ENCODE measurements at regions not wholly inside any gene's neighbourhood (a gene's known extent, or its start where the extent isn't known, plus 50 kb on each side); places are given as distances from the start of the nearest gene placed in this dataset.

DNA sequence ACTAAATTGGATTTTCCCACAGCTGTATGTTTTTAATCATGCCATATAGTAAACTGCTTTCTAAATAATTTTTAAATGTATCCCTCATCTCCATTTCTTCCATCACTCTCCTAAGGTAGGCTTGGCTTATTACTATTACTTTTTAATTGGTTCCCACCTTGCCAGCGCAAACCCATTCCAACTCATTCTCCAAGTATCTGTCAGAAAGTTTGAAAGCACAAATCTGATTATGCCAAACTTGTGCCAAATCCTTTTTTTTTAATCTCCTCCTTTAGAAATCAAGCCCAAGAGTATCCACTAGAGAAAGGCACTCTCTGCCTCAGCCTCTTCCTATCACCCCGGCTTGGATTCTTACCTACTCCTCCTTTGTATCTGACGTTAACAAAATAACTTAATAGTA lies 784.5 kb downstream of the TBL1XR1 start:
- CTCF ChIA-PET, result no interaction called here
- H3K27ac Mint-ChIP-seq, result no peak overlapping the region
- ATAC-seq (no peak), DNase-seq (ENCODE audit: low spot score) (no peak)
- TF ChIP-seq, protein P1, sequence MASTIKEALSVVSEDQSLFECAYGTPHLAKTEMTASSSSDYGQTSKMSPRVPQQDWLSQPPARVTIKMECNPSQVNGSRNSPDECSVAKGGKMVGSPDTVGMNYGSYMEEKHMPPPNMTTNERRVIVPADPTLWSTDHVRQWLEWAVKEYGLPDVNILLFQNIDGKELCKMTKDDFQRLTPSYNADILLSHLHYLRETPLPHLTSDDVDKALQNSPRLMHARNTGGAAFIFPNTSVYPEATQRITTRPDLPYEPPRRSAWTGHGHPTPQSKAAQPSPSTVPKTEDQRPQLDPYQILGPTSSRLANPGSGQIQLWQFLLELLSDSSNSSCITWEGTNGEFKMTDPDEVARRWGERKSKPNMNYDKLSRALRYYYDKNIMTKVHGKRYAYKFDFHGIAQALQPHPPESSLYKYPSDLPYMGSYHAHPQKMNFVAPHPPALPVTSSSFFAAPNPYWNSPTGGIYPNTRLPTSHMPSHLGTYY (CRISPR knock-in tag; IDR thresholded peaks at IDR 0.05), result no peak
- TF ChIP-seq, protein P2, sequence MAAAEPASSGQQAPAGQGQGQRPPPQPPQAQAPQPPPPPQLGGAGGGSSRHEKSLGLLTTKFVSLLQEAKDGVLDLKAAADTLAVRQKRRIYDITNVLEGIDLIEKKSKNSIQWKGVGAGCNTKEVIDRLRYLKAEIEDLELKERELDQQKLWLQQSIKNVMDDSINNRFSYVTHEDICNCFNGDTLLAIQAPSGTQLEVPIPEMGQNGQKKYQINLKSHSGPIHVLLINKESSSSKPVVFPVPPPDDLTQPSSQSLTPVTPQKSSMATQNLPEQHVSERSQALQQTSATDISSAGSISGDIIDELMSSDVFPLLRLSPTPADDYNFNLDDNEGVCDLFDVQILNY (CRISPR knock-in tag; IDR thresholded peaks at IDR 0.05), result no peak
- TF ChIP-seq ESRRA (CRISPR knock-in tag; IDR thresholded peaks at IDR 0.05; ENCODE audit: borderline replicate concordance), result no peak
- TF ChIP-seq, protein P3, sequence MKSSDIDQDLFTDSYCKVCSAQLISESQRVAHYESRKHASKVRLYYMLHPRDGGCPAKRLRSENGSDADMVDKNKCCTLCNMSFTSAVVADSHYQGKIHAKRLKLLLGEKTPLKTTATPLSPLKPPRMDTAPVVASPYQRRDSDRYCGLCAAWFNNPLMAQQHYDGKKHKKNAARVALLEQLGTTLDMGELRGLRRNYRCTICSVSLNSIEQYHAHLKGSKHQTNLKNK (CRISPR knock-in tag; IDR thresholded peaks at IDR 0.05), result no peak
- TF ChIP-seq KAT7 (CRISPR knock-in tag; IDR thresholded peaks at IDR 0.05; ENCODE audit: borderline replicate concordance), result no peak
- no peak for TF ChIP-seq RELA (CRISPR knock-in tag; IDR thresholded peaks at IDR 0.05; ENCODE audit: borderline replicate concordance)
- TF ChIP-seq ZNF232 (CRISPR knock-in tag; IDR thresholded peaks at IDR 0.05), result no peak
- TF ChIP-seq, protein P4, sequence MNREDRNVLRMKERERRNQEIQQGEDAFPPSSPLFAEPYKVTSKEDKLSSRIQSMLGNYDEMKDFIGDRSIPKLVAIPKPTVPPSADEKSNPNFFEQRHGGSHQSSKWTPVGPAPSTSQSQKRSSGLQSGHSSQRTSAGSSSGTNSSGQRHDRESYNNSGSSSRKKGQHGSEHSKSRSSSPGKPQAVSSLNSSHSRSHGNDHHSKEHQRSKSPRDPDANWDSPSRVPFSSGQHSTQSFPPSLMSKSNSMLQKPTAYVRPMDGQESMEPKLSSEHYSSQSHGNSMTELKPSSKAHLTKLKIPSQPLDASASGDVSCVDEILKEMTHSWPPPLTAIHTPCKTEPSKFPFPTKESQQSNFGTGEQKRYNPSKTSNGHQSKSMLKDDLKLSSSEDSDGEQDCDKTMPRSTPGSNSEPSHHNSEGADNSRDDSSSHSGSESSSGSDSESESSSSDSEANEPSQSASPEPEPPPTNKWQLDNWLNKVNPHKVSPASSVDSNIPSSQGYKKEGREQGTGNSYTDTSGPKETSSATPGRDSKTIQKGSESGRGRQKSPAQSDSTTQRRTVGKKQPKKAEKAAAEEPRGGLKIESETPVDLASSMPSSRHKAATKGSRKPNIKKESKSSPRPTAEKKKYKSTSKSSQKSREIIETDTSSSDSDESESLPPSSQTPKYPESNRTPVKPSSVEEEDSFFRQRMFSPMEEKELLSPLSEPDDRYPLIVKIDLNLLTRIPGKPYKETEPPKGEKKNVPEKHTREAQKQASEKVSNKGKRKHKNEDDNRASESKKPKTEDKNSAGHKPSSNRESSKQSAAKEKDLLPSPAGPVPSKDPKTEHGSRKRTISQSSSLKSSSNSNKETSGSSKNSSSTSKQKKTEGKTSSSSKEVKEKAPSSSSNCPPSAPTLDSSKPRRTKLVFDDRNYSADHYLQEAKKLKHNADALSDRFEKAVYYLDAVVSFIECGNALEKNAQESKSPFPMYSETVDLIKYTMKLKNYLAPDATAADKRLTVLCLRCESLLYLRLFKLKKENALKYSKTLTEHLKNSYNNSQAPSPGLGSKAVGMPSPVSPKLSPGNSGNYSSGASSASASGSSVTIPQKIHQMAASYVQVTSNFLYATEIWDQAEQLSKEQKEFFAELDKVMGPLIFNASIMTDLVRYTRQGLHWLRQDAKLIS (CRISPR knock-in tag; IDR thresholded peaks at IDR 0.05; ENCODE audit: borderline replicate concordance), result no peak
- TF ChIP-seq, protein P5, sequence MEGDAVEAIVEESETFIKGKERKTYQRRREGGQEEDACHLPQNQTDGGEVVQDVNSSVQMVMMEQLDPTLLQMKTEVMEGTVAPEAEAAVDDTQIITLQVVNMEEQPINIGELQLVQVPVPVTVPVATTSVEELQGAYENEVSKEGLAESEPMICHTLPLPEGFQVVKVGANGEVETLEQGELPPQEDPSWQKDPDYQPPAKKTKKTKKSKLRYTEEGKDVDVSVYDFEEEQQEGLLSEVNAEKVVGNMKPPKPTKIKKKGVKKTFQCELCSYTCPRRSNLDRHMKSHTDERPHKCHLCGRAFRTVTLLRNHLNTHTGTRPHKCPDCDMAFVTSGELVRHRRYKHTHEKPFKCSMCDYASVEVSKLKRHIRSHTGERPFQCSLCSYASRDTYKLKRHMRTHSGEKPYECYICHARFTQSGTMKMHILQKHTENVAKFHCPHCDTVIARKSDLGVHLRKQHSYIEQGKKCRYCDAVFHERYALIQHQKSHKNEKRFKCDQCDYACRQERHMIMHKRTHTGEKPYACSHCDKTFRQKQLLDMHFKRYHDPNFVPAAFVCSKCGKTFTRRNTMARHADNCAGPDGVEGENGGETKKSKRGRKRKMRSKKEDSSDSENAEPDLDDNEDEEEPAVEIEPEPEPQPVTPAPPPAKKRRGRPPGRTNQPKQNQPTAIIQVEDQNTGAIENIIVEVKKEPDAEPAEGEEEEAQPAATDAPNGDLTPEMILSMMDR (IDR thresholded peaks at IDR 0.05), result no peak
- TF ChIP-seq, protein P6, sequence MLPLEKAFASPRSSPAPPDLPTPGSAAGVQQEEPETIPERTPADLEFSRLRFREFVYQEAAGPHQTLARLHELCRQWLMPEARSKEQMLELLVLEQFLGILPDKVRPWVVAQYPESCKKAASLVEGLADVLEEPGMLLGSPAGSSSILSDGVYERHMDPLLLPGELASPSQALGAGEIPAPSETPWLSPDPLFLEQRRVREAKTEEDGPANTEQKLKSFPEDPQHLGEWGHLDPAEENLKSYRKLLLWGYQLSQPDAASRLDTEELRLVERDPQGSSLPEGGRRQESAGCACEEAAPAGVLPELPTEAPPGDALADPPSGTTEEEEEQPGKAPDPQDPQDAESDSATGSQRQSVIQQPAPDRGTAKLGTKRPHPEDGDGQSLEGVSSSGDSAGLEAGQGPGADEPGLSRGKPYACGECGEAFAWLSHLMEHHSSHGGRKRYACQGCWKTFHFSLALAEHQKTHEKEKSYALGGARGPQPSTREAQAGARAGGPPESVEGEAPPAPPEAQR (CRISPR knock-in tag; IDR thresholded peaks at IDR 0.05), result no peak
- no peak for TF ChIP-seq RORB (CRISPR knock-in tag; IDR thresholded peaks at IDR 0.05)
- TF ChIP-seq, protein P7, sequence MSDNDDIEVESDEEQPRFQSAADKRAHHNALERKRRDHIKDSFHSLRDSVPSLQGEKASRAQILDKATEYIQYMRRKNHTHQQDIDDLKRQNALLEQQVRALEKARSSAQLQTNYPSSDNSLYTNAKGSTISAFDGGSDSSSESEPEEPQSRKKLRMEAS (CRISPR knock-in tag; IDR thresholded peaks at IDR 0.05), result no peak
- TF ChIP-seq ZBTB21 (CRISPR knock-in tag; IDR thresholded peaks at IDR 0.05; ENCODE audit: borderline replicate concordance), result no peak
- no peaks in the 10 kb centered on the region for H3K36me3 Mint-ChIP-seq
- no peak overlapping the region for H3K4me3 Mint-ChIP-seq
- H3K27me3 Mint-ChIP-seq (ENCODE audit: low read depth), result no peaks in the 10 kb centered on the region
- POLR2A ChIA-PET, result no interaction called here
- no peaks in the 10 kb centered on the region for H3K9me3 Mint-ChIP-seq
- H3K4me1 Mint-ChIP-seq, result peaks cover 37% of the 10 kb centered on the region

DNA sequence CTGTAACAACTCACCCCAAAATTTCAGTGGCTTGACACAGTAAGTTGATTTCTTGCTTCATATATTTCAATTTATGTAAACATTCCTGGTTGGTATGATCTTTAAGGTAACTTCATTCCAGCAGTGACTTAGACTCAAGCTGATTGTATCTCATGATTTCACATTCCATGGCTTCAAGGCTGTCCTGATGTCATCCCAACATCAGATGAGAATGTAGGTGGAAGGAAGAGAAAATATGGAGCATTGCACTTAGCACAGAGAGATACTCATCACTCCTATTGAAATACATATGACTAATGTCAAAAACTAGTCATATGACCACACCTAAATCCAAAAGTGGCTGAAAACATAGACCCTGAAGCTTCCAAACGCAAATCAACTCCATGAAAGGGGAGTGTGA lies 793.8 kb downstream of the TBL1XR1 start:
- Mint-ChIP-seq H3K36me3 (no peaks in the 10 kb centered on the region; the same call in 1 of the 2 replicates), H3K27me3 (ENCODE audit: low read depth) (no peaks in the 10 kb centered on the region), H3K27ac (no peak overlapping the region), H3K9me3 (peaks cover 10% of the 10 kb centered on the region; the same call in 1 of the 2 replicates), H3K4me3 (no peak overlapping the region), H3K4me1 (no peaks in the 10 kb centered on the region)
- ChIA-PET CTCF (no interaction called here), POLR2A (no interaction called here)
- DNase-seq (ENCODE audit: low spot score) (no peak), ATAC-seq (no peak)
- no peak for TF ChIP-seq FOXJ3 (CRISPR knock-in tag; IDR thresholded peaks at IDR 0.05; ENCODE audit: borderline replicate concordance)
- no peak for TF ChIP-seq TCF7 (CRISPR knock-in tag; IDR thresholded peaks at IDR 0.05; ENCODE audit: low read depth)
- TF ChIP-seq, protein P8, sequence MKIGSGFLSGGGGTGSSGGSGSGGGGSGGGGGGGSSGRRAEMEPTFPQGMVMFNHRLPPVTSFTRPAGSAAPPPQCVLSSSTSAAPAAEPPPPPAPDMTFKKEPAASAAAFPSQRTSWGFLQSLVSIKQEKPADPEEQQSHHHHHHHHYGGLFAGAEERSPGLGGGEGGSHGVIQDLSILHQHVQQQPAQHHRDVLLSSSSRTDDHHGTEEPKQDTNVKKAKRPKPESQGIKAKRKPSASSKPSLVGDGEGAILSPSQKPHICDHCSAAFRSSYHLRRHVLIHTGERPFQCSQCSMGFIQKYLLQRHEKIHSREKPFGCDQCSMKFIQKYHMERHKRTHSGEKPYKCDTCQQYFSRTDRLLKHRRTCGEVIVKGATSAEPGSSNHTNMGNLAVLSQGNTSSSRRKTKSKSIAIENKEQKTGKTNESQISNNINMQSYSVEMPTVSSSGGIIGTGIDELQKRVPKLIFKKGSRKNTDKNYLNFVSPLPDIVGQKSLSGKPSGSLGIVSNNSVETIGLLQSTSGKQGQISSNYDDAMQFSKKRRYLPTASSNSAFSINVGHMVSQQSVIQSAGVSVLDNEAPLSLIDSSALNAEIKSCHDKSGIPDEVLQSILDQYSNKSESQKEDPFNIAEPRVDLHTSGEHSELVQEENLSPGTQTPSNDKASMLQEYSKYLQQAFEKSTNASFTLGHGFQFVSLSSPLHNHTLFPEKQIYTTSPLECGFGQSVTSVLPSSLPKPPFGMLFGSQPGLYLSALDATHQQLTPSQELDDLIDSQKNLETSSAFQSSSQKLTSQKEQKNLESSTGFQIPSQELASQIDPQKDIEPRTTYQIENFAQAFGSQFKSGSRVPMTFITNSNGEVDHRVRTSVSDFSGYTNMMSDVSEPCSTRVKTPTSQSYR (CRISPR knock-in tag; IDR thresholded peaks at IDR 0.05), result no peak
- TF ChIP-seq, protein P7 (CRISPR knock-in tag; IDR thresholded peaks at IDR 0.05), result no peak
- TF ChIP-seq, protein P9, sequence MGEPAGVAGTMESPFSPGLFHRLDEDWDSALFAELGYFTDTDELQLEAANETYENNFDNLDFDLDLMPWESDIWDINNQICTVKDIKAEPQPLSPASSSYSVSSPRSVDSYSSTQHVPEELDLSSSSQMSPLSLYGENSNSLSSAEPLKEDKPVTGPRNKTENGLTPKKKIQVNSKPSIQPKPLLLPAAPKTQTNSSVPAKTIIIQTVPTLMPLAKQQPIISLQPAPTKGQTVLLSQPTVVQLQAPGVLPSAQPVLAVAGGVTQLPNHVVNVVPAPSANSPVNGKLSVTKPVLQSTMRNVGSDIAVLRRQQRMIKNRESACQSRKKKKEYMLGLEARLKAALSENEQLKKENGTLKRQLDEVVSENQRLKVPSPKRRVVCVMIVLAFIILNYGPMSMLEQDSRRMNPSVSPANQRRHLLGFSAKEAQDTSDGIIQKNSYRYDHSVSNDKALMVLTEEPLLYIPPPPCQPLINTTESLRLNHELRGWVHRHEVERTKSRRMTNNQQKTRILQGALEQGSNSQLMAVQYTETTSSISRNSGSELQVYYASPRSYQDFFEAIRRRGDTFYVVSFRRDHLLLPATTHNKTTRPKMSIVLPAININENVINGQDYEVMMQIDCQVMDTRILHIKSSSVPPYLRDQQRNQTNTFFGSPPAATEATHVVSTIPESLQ (CRISPR knock-in tag; IDR thresholded peaks at IDR 0.05), result no peak
- no peak for TF ChIP-seq TP53 (CRISPR knock-in tag; IDR thresholded peaks at IDR 0.05)
- no peak for TF ChIP-seq ZNF317 (CRISPR knock-in tag; IDR thresholded peaks at IDR 0.05; ENCODE audit: borderline replicate concordance, low read depth)
- TF ChIP-seq OVOL2 (CRISPR knock-in tag; IDR thresholded peaks at IDR 0.05; ENCODE audit: borderline replicate concordance), result no peak

Data from WTC11 (cell line).